ENCODE measurements at regions not wholly inside any gene's neighbourhood (a gene's known extent, or its start where the extent isn't known, plus 50 kb on each side); places are given as distances from the start of the nearest gene placed in this dataset.

DNA sequence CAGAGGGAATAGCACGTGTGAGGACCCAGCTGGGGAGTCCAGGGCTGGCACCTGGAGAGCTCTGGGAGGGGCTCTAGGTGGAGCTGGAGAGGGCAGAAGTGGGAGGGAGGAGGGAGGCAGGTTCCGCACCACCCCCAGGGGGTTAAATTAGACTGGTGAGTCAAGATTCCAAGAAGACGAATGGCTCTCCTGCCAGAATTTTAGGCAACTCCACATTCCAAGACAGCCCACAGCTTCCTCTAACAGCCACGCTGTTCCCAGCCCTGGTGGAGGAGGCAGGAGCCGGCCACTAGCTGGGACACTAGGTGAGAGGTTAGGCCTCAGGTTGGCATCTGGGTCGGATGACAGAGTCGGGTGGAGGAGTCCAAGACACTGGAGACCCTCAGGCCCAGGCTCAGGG is 60.2 kb downstream of the TFAP2C start:
- in situ Hi-C loops (cut with MboI; ENCODE audit: low pct_ligation_motif_present in 1 of 4, low pct_unique_long_range_greater_than_20kb in 1 of 4, low sequenced_read_pairs in 3 of 4) = no loop called here

DNA sequence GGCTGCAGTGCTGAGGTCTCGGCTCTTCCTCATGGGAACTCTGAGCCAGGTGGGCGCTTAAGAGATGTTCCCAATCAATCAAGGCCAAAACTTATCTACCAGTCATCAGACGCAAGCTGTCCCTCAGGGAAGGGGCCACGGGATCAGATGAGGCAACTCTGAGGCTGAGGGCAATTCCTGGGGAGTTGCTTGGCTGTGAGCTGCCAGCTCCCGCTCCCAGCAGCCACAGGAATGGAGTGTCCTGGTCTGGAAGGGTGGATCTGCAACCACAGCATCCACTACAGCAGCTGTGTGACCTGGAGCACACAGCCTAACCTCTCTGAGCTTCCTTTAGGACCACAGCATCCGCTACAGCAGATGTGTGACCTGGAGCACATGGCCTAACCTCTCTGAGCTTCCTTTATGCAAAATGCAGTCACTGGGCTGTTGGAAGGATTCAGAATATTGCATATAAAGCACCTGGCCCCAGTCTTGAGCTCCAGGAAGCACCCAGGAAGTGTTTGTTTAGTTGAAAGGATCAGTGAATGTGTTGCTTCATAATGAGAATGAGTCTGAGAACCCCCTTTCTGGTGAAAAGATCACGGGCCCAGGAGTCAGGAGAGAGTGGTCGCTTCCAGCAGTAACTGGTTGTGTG is 60.9 kb downstream of the TFAP2C start:
- H3K36me3 ChIP-seq = no peaks in the 10 kb centered on the region
- no peaks in the 10 kb centered on the region for H3K9me3 ChIP-seq
- in situ Hi-C loops (cut with MboI; ENCODE audit: low pct_ligation_motif_present in 1 of 4, low pct_unique_long_range_greater_than_20kb in 1 of 4, low sequenced_read_pairs in 3 of 4) (no loop called here), intact Hi-C loops (cut with DNase I; ENCODE audit: low total_unique reads) (no loop called here)
- H3K4me1 ChIP-seq = no peaks in the 10 kb centered on the region
- H3K27me3 ChIP-seq = no peaks in the 10 kb centered on the region
- H3K27ac ChIP-seq = no peak overlapping the region
- no peak overlapping the region for H3K4me3 ChIP-seq
- WGBS, 2 donors (ENCODE audit: low coverage in 1 of 2) = 47% methylated on average over 8 of the region's 8 CpGs; no CpG with 5 or more reads in 1 of the 2 donors
- no peak for DNase-seq
- no peak for TF ChIP-seq POLR2A (IDR thresholded peaks at IDR 0.05)
- TF ChIP-seq POLR2AphosphoS5 (IDR thresholded peaks at IDR 0.05) = no peak
- TF ChIP-seq, protein P1, sequence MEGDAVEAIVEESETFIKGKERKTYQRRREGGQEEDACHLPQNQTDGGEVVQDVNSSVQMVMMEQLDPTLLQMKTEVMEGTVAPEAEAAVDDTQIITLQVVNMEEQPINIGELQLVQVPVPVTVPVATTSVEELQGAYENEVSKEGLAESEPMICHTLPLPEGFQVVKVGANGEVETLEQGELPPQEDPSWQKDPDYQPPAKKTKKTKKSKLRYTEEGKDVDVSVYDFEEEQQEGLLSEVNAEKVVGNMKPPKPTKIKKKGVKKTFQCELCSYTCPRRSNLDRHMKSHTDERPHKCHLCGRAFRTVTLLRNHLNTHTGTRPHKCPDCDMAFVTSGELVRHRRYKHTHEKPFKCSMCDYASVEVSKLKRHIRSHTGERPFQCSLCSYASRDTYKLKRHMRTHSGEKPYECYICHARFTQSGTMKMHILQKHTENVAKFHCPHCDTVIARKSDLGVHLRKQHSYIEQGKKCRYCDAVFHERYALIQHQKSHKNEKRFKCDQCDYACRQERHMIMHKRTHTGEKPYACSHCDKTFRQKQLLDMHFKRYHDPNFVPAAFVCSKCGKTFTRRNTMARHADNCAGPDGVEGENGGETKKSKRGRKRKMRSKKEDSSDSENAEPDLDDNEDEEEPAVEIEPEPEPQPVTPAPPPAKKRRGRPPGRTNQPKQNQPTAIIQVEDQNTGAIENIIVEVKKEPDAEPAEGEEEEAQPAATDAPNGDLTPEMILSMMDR (IDR thresholded peaks at IDR 0.05) = no peak
- no peak for TF ChIP-seq EP300 (IDR thresholded peaks at IDR 0.05; ENCODE audit: low read depth)

More for the DNA sequence above, 60.2 kb downstream of the TFAP2C start:
- Histone ChIP-seq H3K36me3 (no peaks in the 10 kb centered on the region), H3K4me3 (no peak overlapping the region), H3K27ac (no peak overlapping the region), H3K9me3 (no peaks in the 10 kb centered on the region), H3K27me3 (no peaks in the 10 kb centered on the region), H3K4me1 (no peaks in the 10 kb centered on the region)
- 27 to 29% methylated on average over 1 to 7 of the region's 7 CpGs for WGBS, 2 donors (ENCODE audit: low coverage in 1 of 2)
- TF ChIP-seq POLR2AphosphoS5 (IDR thresholded peaks at IDR 0.05) (no peak), POLR2A (IDR thresholded peaks at IDR 0.05) (no peak), EP300 (IDR thresholded peaks at IDR 0.05; ENCODE audit: low read depth) (no peak)
- TF ChIP-seq, protein P1 (IDR thresholded peaks at IDR 0.05) = no peak
- DNase-seq = no peak
- intact Hi-C loops (cut with DNase I; ENCODE audit: low total_unique reads) = no loop called here

DNA sequence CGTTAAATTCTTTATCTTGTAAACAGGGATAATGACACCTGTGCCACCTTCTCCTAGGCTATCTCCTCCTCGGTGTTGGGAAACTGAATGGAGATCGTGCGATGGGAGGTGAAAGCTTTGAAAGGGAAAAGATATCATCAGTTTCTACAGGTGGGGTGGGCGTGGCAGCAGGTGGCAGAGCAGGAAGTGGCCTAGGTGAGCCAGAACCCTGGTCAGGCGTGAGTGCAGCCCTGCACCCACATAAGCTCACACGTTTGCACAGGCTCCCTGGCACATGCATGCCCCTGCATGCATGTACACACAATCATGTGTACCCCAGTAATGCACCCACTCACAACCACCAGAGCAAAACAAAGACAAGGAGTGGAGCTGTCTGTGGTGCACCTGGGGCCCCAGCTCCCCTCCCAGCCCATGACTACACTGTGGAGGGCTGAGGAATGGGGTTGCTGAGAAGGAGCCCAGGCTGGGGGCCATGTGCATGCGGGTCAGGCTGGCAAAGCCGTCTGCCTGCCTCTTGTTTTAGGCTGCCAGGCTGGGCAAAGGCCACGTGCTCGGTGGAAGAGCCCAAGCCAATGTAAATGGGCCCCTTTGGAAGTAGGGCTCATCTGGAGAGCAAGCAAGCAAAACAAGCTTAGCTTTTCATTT is 61.5 kb downstream of the TFAP2C start:
- Histone ChIP-seq H3K27me3 (no peaks in the 10 kb centered on the region), H3K4me1 (no peaks in the 10 kb centered on the region), H3K36me3 (no peaks in the 10 kb centered on the region), H3K4me3 (no peak overlapping the region), H3K27ac (no peak overlapping the region), H3K9me3 (no peaks in the 10 kb centered on the region)
- intact Hi-C loops (cut with DNase I; ENCODE audit: low total_unique reads) = no loop called here
- in situ Hi-C loops (cut with MboI; ENCODE audit: low pct_ligation_motif_present in 1 of 4, low pct_unique_long_range_greater_than_20kb in 1 of 4, low sequenced_read_pairs in 3 of 4) = no loop called here
- peak; percentile 28 for DNase-seq
- TF ChIP-seq, protein P1 (IDR thresholded peaks at IDR 0.05) = no peak
- TF ChIP-seq POLR2AphosphoS5 (IDR thresholded peaks at IDR 0.05) = no peak
- WGBS, 2 donors (ENCODE audit: low coverage in 1 of 2) = 25 to 42% methylated on average over 6 to 11 of the region's 11 CpGs

DNA sequence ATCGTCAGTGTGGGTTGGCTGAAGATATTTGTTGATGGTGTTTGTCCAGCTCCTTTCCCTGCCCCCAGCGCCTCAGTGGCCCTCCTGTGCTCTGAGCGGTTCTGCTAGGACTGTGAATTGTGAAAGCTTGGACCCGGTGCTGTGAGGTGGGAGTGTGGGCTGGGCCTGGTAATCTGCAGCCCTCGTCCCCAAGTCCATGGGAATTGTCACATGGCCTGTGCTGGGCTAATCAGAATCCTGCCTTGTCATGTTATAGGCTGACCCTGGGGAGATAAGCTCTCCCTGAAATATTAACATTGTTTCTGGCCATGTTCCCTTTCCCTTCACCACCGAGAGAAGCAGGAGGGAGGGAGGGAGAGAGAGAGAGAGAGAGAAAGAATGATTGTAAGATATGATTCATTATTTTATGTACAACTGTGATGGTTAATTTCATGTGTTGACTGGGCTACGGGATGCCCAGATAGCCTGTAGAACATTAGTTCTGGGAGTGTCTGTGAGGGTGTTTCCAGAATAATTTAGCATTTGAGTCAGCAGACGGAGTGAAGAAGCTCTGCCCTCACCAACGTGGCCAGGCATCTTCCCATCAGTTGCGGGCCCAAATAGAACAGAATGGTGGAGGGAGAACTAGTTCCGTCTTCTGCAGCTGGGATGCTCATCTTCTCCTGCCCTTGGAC is 62.4 kb downstream of the TFAP2C start:
- H3K36me3 ChIP-seq = no peaks in the 10 kb centered on the region
- no peaks in the 10 kb centered on the region for H3K9me3 ChIP-seq
- no peaks in the 10 kb centered on the region for H3K27me3 ChIP-seq
- DNase-seq = no peak
- H3K4me1 ChIP-seq = no peaks in the 10 kb centered on the region
- in situ Hi-C loops (cut with MboI; ENCODE audit: low pct_ligation_motif_present in 1 of 4, low pct_unique_long_range_greater_than_20kb in 1 of 4, low sequenced_read_pairs in 3 of 4) (no loop called here), intact Hi-C loops (cut with DNase I; ENCODE audit: low total_unique reads) (no loop called here)
- WGBS, 2 donors (ENCODE audit: low coverage in 1 of 2) = 70 to 100% methylated on average over 1 to 10 of the region's 11 CpGs
- H3K27ac ChIP-seq = no peak overlapping the region
- H3K4me3 ChIP-seq = no peak overlapping the region
- TF ChIP-seq POLR2AphosphoS5 (IDR thresholded peaks at IDR 0.05) (no peak), POLR2A (IDR thresholded peaks at IDR 0.05) (no peak), EP300 (IDR thresholded peaks at IDR 0.05; ENCODE audit: low read depth) (no peak)
- TF ChIP-seq, protein P1 (IDR thresholded peaks at IDR 0.05) = no peak
